Right lobe of liver (tissue), 6 donors: ENCODE measurements at regions not wholly inside any gene's neighbourhood (a gene's known extent, or its start where the extent isn't known, plus 50 kb on each side); places are given as distances from the start of the nearest gene placed in this dataset.

ENCODE experiments used
- ATAC-seq, 4 donors: fragments of 200-7000 bp; cut with Tn5 transposase; one replicate each; pipeline ENCODE4 v1.9.1; 2020; ENCODE audit warnings: mild to moderate bottlenecking in 4 of 4, moderate library complexity in 4 of 4
- DNase-seq, 3 donors: peaks; one replicate each; pipeline ENCODE4 v3.0.0-alpha.2; 2020
- H3K27ac ChIP-seq, 3 donors: fragments of 200-600 bp; one replicate each; pipeline ENCODE4 v1.8.0; 2022
- H3K27me3 ChIP-seq, 2 donors: fragments of 200-600 bp; one replicate each; pipeline ENCODE4 v1.8.0; 2022
- H3K36me3 ChIP-seq, 4 donors: fragments of 200-600 bp; sonication (generic) in 1 of 4; one replicate each; pipeline versions ENCODE4 v1.5.1 to v1.8.0; 2017 to 2022; ENCODE audit warnings: control low read depth in 1 of 4
- H3K4me1 ChIP-seq, 4 donors: fragments of 200-600 bp; sonication (generic) in 1 of 4; one replicate each; pipeline versions ENCODE4 v1.5.1 to v1.8.0; 2017 to 2022; ENCODE audit warnings: control low read depth in 1 of 4
- H3K4me3 ChIP-seq, 3 donors: fragments of 200-600 bp; one replicate each; pipeline ENCODE4 v1.8.0; 2022
- H3K9me3 ChIP-seq, 4 donors: fragments of 200-600 bp; sonication (generic) in 1 of 4; one replicate each; pipeline versions ENCODE4 v1.5.1 to v1.8.0; 2017 to 2022; ENCODE audit warnings: control low read depth in 1 of 4
- POLR2A ChIP-seq: fragments of 450-650 bp; IDR thresholded peaks from one replicate; pipeline ENCODE4 v1.6.1; 2017; ENCODE audit warnings: antibody characterized with exemption, mild to moderate bottlenecking
- WGBS: methylation state at CpG from one replicate; pipeline ENCODE4 v1.1.6; 2018; ENCODE audit warnings: low coverage, low lambda C conversion rate; ENCODE audit not compliant: insufficient coverage; ENCODE audit errors: missing lambda C conversion rate; 5-methylcytosine and 5-hydroxymethylcytosine counted together
- intact Hi-C, 2 donors: fragments of 100-400 bp; cut with DNase I; formaldehyde crosslinking; loops; one replicate each; pipeline versions ENCODE4 v1.11.2 to v1.14.1; 2022
- TF ChIP-seq, protein P1 (sequence below), 4 donors: fragments of 200-600 bp in 3 of 4; fragments of 450-650 bp in 1 of 4; IDR thresholded peaks; one replicate each; pipeline versions ENCODE4 v1.5.1 to v1.8.0; 2016 to 2022; ENCODE audit warnings: antibody characterized with exemption in 4 of 4, mild to moderate bottlenecking in 2 of 4
- donor health status: DM: no; HTN: yes; CAD: no.
- donor health status: DM: no; HTN: no; CAD: no.
- donor health status: DM: no; HTN: no; CAD: no.
- donor health status: DM: no; HTN: yes; CAD: no.
- donor health status: DM: no; HTN: yes; CAD: no.

DNA sequence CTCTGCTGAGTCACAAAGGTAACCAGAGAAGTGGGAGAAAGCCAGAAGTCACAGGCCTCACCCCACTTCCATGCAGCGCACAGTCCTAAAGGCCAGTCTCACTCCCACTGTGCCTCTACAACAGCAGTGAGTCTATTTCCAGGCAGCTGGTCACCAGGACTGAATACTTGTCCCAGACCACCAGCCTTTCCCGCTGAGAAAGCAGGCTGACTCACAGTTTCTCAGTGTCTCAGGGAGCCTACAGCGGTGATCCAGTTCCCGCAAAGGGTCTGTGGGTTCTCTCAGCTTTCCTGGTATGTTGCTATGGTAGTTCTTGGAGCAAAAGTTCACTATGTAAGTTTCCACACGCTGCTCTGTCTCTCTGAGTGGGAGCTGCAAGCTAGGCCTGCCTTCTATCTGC lies 622.5 kb downstream of the RNF144A start:
- Histone ChIP-seq H3K4me1 (no peaks in the 10 kb centered on the region), H3K4me3 (no peak overlapping the region), H3K27ac (no peak overlapping the region), H3K36me3 (no peaks in the 10 kb centered on the region), H3K9me3 (no peaks in the 10 kb centered on the region), H3K27me3 (no peaks in the 10 kb centered on the region)
- ATAC-seq (no peak), DNase-seq (no peak)
- no peak for TF ChIP-seq POLR2A
- TF ChIP-seq, protein P1, sequence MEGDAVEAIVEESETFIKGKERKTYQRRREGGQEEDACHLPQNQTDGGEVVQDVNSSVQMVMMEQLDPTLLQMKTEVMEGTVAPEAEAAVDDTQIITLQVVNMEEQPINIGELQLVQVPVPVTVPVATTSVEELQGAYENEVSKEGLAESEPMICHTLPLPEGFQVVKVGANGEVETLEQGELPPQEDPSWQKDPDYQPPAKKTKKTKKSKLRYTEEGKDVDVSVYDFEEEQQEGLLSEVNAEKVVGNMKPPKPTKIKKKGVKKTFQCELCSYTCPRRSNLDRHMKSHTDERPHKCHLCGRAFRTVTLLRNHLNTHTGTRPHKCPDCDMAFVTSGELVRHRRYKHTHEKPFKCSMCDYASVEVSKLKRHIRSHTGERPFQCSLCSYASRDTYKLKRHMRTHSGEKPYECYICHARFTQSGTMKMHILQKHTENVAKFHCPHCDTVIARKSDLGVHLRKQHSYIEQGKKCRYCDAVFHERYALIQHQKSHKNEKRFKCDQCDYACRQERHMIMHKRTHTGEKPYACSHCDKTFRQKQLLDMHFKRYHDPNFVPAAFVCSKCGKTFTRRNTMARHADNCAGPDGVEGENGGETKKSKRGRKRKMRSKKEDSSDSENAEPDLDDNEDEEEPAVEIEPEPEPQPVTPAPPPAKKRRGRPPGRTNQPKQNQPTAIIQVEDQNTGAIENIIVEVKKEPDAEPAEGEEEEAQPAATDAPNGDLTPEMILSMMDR (IDR thresholded peaks at IDR 0.05), result no peak
- WGBS, result 57% methylated on average over 1 of the region's 5 CpGs
- intact Hi-C loops, result no loop called here

DNA sequence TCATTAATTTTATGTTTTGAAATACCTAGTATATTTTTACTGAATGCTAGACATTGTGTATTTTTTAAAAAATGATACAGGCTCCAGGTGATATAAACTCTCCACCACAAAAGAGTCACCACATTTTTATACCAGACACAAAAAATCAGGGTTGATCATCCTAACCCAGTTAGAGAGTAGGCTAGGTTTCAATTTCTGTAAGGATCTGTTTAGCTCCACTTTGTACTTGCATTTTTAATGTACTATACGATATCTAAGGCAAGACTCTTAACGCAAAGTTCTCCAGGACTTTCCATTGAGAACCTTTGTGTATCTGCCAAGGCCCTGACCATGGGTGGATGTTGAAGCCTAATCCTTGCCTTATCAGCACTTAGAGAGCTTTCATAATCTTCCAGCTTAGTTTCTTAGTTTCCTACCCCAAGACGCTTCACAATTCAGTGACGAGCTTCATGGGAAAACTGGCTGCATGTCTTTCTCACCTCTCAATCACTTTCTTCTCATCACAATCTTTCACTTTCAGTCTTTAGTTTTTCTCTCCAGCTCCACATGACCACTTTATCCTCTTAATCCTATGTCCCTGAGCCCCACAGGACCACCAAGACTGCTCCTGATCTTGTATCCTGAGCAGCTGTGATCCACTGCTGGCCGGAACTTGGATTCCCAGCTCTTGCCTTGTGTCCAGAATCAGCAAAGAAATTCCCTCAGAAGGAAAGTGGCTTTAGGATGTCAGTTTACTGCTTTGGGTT lies 635.8 kb downstream of the RNF144A start:
- no peak overlapping the region for H3K27ac ChIP-seq

DNA sequence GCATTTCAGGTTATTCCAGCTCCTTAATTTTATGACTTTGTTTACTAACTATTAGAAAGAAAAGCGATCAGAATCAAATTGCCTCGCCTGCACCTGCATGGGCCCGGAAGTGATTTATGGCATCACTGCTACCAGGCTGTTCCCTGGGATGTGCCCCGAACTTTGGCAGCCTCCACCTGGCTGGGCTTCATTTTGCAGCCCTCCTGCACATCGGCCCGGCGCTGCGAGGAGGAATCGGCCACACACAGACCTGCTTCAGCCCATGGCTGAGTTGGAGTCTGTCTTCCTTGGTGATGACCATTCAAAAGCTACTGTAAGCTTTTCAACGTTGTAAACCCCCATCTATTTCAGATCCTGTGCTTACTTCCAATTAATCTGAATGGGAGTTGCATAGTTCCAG lies 638.0 kb downstream of the RNF144A start:
- ATAC-seq, result no peak
- H3K27ac ChIP-seq, result no peak overlapping the region
- no peaks in the 10 kb centered on the region for H3K27me3 ChIP-seq
- no peak overlapping the region for H3K4me3 ChIP-seq
- no peaks in the 10 kb centered on the region for H3K4me1 ChIP-seq
- DNase-seq, result no peak
- no peaks in the 10 kb centered on the region for H3K36me3 ChIP-seq
- TF ChIP-seq, protein P1 (IDR thresholded peaks at IDR 0.05), result no peak
- no peak for TF ChIP-seq POLR2A
- WGBS, result 85% methylated on average over 8 of the region's 10 CpGs
- intact Hi-C loops, result no loop called here
- H3K9me3 ChIP-seq, result no peaks in the 10 kb centered on the region

More for the DNA sequence above, 635.8 kb downstream of the RNF144A start:
- Histone ChIP-seq H3K9me3 (no peaks in the 10 kb centered on the region), H3K4me1 (no peaks in the 10 kb centered on the region), H3K36me3 (no peaks in the 10 kb centered on the region), H3K27me3 (no peaks in the 10 kb centered on the region), H3K4me3 (no peak overlapping the region)
- no peak for ATAC-seq
- intact Hi-C loops, result no loop called here
- 62% methylated on average over 4 of the region's 5 CpGs for whole genome bisulfite sequencing
- DNase-seq, result no peak
- no peak for TF ChIP-seq POLR2A
- TF ChIP-seq, protein P1 (IDR thresholded peaks at IDR 0.05), result no peak

DNA sequence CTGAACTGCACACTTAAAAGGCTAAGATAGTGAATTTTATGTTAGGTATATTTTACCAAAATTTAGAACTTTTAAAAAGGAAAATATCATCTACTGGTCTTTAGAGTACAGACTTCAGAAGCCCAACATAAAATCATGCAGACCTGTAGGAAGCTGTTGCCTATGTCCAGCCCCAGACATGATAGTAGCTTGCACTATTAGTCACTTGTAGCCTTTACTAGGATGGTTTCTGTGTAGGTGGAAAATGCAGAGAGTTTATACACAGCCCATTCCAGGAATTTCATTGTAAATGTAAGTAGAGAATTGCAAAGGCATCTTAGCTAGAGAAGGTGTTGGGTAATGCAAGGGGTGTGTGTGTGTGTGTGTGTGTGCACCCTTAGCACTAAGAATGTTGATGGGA lies 640.2 kb downstream of the RNF144A start:
- Histone ChIP-seq H3K9me3 (no peaks in the 10 kb centered on the region), H3K4me3 (no peak overlapping the region), H3K27me3 (no peaks in the 10 kb centered on the region), H3K27ac (no peak overlapping the region), H3K4me1 (no peaks in the 10 kb centered on the region), H3K36me3 (no peaks in the 10 kb centered on the region)
- intact Hi-C loops, result no loop called here
- ATAC-seq (no peak), DNase-seq (no peak)
- TF ChIP-seq POLR2A, result no peak
- TF ChIP-seq, protein P1 (IDR thresholded peaks at IDR 0.05), result no peak

DNA sequence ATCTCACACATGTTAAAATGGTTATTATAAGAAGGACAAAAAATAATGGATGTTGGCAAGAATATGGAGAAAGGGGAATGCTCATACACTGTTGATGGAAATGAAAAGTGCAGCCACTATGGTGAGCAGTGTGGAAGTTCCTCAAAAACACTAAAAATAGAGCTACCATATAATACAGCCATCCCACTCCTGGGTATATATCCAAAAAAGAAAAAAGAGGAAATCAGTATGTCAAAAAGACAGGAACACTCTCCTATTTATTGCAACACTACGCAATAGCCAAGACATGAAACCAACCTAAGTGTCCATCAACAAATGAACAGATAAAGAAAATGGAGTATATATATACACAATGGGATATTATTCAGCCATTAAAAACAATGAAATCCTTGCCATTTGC lies 642.6 kb downstream of the RNF144A start:
- no peaks in the 10 kb centered on the region for H3K9me3 ChIP-seq
- ATAC-seq, result no peak
- H3K4me1 ChIP-seq, result no peaks in the 10 kb centered on the region
- no peak for DNase-seq
- WGBS, result 64% methylated on average over 1 of the region's 1 CpG
- H3K27ac ChIP-seq, result no peak overlapping the region
- H3K4me3 ChIP-seq, result no peak overlapping the region
- TF ChIP-seq, protein P1 (IDR thresholded peaks at IDR 0.05), result no peak
- TF ChIP-seq POLR2A, result no peak
- intact Hi-C loops, result no loop called here
- H3K27me3 ChIP-seq, result no peaks in the 10 kb centered on the region
- H3K36me3 ChIP-seq, result no peaks in the 10 kb centered on the region
